22Rv1 (cell line): ENCODE measurements at regions not wholly inside any gene's neighbourhood (a gene's known extent, or its start where the extent isn't known, plus 50 kb on each side); places are given as distances from the start of the nearest gene placed in this dataset.

Source experiments
- H3K27ac ChIP-seq: fragments of 450-650 bp; 2 replicates; pipeline ENCODE4 v1.5.1; 2017
- CTCF ChIP-seq: fragments of 450-650 bp; IDR thresholded peaks from 2 replicates; pipeline ENCODE4 v1.5.1; 2017; ENCODE audit warnings: mild to moderate bottlenecking
- ZFX ChIP-seq: fragments of 450-650 bp; IDR thresholded peaks from 2 replicates; pipeline ENCODE4 v1.6.1; 2017; ENCODE audit warnings: antibody characterized with exemption, borderline replicate concordance

- no peak overlapping the region for H3K27ac ChIP-seq
- TF ChIP-seq ZFX: no peak
- TF ChIP-seq CTCF: no peak
Observed at GRCh38 chr3:74410276-74410941, 204.1 kb downstream of the CNTN3 start.

GRCh38 chr3:74409066-74409465 lies 205.4 kb downstream of the CNTN3 start:
- H3K27ac ChIP-seq: peak overlapping the region; percentile 54
- no peak for TF ChIP-seq CTCF
- TF ChIP-seq ZFX: no peak

GRCh38 chr3:74403307-74403706 lies 211.2 kb downstream of the CNTN3 start:
- no peak overlapping the region for H3K27ac ChIP-seq
- TF ChIP-seq ZFX: no peak
- no peak for TF ChIP-seq CTCF

- H3K27ac ChIP-seq: no peak overlapping the region
- TF ChIP-seq CTCF (no peak), ZFX (no peak)
Observed at GRCh38 chr3:74402821-74403220, 211.6 kb downstream of the CNTN3 start.

GRCh38 chr3:74393426-74393825 lies 221.0 kb downstream of the CNTN3 start:
- TF ChIP-seq CTCF: no peak
- no peak for TF ChIP-seq ZFX
- peak overlapping the region; percentile 58 for H3K27ac ChIP-seq

- no peak overlapping the region for H3K27ac ChIP-seq
- no peak for TF ChIP-seq ZFX
- no peak for TF ChIP-seq CTCF
Observed at GRCh38 chr3:74390121-74390877, 224.2 kb downstream of the CNTN3 start.

- H3K27ac ChIP-seq: no peak overlapping the region
- TF ChIP-seq ZFX (no peak), CTCF (no peak)
Observed at GRCh38 chr3:74387111-74387735, 227.2 kb downstream of the CNTN3 start.
